Stimulated activated CD4-positive, alpha-beta T cell treated with anti-CD3 and anti-CD28 coated beads, Interleukin-4, amount 100 ng/mL, for 48 hours (primary cell): ENCODE measurements at regions not wholly inside any gene's neighbourhood (a gene's known extent, or its start where the extent isn't known, plus 50 kb on each side); places are given as distances from the start of the nearest gene placed in this dataset.

Experiments used
- DNase-seq, 2 donors: peaks; one replicate each; pipeline ENCODE4 v3.0.0-alpha.2; 2020; ENCODE audit warnings: low read depth in 2 of 2

DNA sequence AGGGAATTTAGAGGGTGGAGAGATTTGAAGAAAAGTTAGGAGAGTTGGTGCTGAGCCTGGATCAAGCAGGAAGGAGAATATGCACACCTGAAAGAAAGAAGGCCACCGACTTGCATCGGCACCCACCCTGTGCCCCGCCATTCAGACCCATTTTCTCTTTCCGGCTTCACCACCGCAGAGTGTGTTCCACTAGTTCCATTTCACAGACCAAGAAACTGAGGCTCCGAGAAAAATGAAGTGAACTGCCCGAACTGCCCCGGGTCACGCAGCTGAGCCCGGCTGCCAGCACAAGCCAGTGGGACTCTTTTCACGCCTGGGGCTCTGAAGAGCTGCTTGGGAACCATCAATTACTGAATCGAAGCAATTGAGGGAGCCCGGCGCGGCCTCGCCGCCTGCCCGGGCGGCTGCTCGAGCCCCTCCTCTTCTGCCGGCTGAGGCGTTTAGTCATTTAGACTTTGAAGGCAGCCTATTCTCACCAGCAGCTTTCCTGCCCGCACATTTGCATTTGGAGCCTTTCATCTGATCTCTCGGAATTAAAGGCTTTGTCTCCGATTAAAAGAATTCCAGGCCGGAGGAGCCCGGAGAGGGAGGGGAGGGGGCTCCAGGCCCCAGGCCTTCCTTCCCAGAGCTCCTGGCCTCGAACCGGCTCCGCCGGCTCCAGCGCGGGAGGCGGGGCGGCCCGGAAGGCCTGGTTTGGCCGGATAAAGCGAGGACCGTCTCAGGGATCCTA is 140.2 kb upstream of the PJA1 start:
- DNase-seq: no peak

DNA sequence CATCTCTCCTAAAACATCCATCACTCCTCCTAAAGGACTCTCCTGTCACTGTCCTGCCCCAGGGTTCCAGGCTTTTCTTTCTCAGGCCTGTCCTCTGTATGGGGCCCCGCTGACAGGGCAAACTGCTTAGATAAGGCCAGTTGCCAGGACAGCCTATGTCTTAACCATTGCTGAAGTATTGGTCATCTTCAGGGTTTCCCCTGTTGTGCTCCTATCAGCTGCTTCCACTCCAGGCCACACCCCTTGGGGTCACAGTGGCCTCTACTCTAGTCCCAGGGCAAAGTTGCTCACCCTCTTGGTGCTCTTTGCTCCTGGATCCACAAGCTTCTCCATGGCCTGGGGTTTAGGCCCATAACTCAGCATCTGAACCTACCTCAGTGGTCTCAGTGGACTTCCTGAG is 138.0 kb upstream of the PJA1 start:
- DNase-seq: no peak

DNA sequence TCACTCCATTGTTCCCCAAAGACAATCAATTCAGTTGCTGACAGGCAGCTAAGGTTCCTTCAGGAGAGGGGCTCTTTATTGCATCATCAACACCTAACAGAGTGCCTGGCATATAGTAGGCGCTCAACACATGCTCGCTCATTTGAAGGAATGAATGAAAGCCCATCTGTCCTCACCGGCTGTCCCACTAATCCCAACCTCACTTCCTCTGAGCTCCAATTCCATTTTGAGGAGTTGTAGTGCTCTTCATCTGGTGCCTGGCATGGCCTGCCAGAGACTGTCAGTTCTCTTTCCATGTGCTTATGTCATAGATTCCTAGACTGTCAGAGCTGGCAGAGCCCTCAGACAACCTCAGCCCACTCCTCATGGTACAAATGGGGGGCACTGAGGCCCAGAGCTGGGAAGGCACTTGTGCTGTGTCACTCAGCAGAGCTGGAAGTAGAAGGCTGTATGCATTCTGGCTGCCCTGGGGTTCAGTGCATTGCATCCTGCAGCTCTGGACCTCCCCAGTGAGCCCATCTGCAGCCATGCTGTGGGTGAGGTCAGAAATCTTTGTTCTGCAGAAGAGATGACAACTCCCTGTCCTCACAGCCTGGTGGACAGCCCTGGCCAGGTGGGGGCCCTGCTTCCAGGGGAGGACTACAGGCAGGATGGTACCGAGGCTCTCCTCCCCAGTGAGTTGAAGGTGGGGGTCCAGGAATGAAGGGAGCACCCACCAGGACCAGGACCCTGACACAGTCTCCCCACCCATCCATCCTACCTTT is 134.9 kb upstream of the PJA1 start:
- no peak for DNase-seq

DNA sequence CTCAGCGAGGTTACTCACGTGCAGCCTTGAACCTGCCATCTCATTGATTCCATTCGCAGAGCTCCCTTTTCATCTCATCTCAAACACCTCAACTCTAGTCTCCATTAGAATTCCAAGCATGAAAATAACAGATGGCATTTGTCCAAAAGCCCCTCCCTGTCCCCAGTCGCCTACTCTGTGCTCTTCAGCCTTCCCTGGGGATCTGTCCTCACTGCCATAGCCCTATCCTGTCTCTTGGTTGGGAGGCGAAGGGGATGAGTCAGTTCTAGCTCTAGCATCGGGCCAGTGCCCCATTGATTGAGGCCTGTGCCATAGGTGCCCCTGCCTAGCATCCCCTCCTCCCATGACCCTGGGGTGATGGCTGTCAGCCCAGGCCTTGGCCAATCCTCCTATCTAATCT is 134.0 kb upstream of the PJA1 start:
- no peak for DNase-seq

DNA sequence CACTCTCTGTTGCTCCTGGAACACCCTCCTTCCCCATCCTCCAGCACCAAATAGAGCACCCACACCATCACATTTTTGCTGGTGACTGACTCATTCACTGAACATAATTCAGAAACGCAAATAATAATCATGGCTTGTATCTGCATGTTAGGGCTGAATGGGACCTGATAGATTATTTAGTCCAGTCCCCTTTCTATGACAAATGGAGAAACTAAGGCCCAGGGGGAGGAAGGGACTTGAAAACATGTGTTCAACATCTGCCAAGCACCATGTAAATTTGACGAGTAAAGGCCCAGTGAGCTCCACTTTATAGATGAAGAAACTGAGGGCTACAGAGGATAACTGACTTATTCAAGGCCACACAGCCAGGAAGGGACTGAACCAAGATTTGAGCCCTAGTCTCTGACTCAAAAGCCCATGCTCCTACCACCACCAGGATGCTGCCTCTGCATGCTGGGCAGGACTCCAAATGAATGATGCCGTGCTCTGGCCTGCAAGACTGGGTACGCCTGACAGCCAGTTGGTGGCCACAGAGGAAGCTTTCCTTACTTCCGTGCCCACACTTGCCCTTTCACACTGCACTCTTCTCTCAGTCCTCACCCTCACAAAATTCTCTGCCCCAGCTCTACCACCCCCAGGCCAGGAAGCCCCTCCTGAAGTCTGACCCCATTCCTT is 133.3 kb upstream of the PJA1 start:
- no peak for DNase-seq

DNA sequence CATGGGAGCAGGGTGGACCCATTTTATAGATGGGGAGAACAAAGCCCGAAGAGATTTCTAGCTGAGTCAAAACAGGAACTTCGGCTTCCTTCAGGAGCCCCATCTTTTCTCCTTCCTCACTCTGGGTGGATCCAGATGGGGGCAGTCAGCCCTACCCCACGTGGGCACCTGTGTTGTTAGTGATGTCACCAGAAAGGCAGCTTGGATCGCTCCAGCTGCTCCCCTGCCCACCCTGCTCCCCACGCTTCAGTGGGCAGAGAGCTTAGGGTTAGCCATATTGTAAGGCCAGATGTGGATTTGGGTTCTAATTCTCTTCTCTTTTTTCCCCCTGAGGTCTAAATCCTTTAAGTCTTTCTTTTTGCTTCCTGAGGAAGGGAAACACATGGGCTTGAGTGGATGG is 132.3 kb upstream of the PJA1 start:
- no peak for DNase-seq

DNA sequence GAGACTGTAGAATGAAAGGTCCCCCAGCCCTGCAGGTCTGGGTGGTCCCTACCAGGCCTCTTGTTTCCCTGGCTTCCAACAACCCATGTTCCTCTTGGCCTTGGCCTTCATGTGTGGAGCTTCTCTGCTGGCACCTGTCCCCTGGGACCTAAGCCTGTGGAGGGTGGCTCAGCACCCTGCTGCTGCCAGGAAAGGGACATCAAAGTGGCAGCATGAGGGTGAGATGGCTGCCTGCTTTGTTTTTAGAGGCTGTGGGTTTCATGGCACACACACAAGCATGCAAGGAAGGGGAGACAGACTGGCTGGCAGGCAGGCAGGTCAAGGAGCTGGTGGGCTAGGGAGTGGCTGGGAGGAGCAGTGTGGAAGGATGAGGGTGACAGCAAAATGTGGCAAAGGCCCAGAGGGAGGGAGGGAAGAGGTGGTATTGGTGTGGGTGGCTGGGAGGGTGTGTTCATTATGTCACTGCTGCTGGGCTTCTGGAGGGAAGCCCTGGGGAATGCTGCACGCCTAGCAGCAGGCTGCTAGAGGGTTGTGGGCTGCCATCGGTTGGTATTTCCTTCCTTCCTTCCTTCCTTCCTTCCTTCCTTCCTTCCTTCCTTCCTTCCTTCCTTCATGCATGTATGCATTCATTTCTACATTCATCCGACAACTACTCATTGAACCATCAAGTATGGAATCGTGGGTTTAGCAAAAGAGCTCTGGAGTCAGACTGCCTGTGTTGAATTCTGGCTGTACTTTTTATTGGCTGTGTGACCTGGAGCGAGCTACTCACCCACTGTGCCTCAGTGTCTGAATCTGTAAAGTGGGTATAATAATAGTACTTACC is 128.7 kb upstream of the PJA1 start:
- no peak for DNase-seq

DNA sequence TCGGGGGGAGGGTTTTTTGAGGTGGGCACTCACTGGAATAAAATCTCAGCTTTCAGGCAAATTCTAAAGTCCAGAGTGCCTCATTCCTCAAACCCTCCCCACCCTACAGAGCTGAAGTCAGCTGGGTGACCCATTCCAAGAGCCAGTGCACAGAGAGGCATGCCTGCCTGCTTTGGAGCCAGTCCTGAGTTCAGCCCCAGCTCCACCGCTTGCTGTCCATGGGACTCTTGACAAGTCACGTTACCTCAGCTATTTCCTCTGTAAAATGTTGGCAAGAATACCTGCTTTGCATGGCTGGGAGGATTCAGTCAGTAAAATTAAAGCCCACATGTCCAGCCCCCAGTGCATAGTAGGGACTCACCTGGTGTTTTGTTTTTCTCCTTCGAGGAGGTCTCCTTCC is 125.9 kb upstream of the PJA1 start:
- no peak for DNase-seq

DNA sequence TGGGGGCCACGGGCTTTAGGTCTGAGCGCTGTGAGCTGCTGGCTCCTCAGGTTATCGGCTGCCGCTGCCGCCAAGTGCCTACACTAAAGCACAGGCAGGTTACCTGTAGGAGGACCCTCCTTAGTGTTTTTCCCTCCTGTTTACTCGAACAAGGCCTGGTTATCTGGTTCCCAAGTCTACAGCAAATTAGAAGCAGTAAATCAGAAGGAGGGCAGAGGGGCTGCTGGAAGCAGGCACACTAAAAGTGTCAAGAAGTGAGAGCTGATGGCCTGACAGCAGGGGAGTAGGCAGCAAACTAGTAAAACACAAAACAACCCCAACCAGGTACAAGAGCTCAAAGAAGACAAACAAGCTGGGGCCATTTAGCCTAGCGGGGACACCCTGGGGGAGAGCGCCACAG is 125.0 kb upstream of the PJA1 start:
- DNase-seq: no peak

DNA sequence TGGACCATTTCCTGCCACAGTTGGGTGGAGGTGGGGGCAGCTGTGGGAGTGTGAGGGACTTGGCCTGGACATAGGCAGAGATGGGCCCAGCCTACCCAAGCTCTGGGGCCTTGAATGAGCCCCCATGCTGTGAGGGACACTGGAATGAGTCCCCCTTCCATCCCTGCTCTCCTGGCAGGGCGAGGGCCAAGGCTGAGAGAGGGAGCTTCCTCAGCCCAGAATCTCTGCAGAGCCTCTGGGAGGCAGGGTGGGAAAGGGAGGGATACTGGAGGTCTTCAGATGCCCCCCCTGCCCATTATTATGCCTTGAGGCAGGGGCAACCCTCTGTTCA is 124.5 kb upstream of the PJA1 start:
- DNase-seq: no peak

DNA sequence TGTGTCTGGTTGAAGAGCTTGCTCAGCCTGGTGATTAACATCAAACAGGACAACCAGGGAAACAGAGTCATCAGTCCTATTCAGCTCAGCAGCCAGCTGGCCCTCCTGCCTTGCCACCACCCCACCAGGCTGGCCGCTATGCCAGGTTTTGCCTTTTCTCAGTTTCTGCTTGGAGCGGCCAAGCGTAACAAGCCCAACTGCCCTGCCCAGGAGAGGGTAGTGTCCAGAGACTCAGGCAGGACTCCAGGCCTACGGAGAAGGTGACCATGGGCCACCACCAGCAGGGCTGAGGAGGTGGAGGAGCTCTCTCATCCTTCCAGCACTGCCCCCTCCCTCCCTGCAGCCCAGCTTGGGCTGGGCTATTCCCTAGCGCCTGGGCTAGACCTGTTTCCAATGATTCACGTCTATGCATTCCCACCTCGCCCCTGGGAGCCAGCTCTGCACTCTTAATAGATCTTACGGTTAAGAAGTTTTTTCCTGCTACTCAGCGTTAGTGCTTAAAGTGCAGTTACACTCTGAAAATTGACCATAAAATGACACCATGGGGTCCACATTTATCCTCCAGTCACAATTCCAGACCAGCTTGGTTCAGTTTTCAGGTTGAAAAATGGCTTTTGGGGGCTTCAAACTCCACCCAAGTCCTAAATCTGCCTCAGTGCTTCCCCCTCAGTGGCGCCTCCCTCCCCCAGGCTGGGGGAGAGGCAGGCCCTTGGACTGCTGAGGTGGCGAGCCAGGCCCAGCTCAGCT is 124.0 kb upstream of the PJA1 start:
- DNase-seq: no peak

DNA sequence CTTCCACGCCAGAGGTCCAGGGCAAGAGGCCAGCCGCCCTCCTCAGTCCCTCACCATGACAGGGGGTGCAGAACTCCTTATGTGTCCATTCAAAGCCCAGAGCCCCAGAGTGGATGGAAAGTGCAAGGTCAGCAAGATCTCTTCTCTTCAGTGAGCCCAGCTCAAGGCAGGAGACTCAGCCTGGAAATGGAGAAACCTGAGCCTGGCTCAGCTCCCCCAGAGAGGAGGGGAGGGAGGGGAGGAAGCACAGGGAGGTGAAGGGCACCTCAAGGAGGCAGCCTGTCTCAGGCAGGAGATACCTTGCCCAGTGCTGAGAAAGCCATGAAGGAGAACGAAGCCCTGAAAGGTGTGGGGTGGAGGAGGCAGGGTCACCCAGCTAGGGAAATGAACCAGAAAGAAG is 121.8 kb upstream of the PJA1 start:
- no peak for DNase-seq

DNA sequence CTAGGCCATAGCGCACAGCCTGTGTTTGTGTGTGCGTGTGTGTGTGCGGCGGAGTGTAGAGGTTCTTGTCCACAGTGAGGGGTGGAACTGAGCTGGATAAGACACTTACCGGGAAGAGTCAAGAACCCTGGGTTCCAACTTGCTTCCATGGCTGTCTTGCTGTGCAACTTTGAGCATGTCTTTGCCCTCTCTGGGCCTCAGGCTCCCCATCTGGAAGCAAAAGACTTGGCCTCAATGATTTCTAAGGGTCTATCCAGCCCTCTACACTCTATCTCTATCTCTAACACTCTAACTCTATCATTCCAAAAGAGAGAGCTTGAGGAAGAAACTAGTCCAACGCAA is 121.3 kb upstream of the PJA1 start:
- DNase-seq: no peak

DNA sequence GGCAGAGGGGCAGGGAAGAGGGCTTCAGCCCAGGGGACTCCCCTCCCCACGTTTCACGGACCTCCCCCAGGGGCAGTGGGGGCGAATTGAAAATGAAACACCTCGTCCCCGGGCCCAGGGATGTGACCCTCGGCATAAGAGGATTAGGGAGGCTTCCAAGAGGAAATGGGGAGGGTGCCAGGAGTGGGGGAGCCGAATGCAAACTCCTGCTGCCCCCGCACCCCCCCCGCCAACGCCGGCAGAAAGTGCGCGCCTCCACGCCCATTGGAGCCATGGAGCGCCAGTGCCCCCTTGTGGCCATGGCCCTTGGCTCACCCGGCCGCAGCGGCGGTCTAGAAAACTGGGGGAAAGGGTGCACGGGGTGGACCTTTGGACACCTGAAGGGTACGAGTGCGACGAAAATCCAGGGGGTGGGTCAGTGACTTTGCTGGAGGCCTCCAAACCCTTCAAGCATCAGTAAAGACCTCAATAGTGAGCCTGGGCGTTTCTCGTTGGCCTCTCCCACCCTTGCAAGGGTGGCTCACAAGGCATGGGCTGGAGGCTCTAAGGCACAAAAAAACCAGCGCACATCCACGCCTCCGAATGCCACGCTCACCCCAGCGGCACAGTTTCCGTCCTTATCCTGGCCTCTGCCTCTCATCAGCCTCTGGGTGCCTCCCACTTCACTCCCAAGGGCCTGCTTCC is 120.8 kb upstream of the PJA1 start:
- peak; percentile 36 to 54 for DNase-seq

DNA sequence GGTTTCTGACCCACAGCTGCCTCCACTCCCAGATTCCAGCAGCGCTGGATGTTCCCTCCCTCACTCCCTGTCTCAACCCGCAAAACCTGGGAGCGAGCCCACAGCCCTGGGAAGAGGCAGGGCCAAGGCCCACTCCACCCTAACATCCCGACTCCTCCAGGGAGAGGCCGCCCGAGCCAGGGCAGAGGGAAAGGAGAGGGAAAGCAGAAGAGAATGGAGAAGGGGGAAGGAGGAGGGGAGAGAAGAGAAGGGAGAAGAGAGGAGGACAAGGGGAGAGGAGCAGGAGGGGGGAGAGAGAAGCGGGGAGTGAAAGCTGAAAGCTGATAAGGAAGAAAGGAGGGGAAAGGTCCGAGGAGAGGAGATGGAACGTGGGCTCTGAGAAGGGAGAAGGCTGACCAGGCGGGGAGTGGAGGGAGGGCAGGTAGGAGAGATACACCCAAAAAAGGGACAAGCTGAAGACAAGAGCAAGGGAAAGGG is 120.2 kb upstream of the PJA1 start:
- no peak for DNase-seq

DNA sequence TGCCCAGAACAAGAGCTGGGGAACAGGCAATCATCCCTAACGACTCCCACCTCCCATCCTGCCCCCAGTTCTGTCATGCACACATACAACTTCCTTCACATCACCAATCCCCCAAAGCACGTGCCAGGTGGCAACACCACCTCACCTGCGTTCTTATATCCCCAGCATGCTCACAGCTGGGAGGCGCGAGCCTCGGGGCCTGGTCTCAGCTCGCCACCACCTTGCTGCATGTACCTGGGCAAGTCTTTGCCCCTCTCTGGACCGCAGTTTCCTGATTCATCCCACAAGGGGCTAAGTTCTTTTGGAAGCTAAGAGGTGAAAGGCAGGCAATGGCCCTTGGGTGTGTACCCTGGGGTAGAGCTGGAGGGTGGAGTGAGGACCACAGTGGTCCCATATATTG is 119.2 kb upstream of the PJA1 start:
- no peak for DNase-seq

DNA sequence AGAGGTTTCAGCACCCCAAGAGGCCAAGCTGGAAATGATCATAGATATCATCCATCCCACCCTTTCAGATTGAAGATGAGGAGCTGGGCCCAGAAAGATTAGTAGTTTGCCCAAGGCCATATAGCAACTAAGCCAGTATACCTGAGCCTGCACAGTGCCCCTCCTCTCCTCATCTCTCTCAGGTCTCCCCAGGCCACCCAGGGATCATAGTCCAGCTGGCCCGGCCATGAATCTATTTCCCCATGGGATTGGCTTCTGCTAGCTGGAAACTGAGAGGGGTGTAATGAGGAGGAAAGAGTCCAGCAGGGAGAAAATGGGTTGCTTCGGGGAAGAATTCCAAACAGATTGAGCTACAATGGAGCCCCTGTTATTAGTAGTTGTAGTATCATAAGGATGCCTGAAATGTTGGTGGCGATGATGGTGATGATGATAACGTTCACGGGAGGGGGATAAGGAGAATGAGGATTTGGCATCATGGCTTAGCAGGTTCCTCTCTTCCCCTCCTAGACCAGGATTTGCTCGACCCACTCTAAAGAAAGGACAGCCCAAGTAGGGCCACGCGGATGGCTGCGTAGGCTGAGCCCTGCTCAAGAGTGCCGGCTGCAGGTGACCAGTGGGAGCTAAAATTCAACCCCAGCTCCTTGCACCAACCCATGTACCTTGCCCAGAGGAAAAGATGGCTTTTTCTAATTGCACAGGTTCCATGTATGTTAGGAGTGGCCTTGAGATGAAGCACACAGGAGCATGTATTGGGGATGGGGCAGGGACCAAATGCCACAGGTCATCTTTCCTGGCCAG is 117.8 kb upstream of the PJA1 start:
- DNase-seq: no peak

DNA sequence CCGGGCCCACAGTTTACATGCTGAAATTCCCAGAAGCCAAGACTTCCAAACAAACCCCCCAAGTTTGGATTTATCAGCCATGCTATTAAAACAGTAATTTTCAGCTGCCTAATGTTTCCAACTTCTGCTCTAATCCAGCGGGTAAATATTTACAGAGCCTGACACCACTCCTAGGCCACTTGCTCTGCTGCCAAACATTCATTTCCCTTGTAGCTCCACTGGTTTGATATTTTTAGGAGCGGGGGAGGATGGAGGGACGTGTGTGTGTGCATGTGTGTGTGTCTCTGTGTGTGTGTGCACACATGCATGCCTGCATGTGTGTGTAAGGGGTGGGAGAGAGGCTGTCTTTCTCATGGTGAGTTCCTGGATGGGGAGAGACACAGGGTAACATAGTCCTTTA is 115.7 kb upstream of the PJA1 start:
- no peak for DNase-seq

DNA sequence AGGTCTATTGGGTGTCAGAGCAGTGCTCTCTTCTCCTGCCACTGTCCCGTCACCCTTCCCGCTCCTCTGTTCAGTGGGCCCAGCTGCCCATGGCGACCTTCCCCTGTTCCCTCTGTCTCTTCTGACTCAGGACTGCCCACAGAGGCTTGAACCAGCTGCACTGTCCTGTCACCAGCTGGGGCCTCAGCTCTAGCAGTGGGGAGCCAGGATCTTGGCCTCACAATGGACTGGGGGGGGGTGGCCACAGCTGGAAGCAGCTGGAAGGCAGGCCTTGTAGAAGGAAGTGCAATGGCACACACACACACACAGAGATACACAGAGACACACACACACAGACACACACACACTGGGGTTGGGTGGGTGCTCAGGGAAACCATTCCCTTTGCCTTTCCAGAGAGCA is 114.0 kb upstream of the PJA1 start:
- DNase-seq: no peak

DNA sequence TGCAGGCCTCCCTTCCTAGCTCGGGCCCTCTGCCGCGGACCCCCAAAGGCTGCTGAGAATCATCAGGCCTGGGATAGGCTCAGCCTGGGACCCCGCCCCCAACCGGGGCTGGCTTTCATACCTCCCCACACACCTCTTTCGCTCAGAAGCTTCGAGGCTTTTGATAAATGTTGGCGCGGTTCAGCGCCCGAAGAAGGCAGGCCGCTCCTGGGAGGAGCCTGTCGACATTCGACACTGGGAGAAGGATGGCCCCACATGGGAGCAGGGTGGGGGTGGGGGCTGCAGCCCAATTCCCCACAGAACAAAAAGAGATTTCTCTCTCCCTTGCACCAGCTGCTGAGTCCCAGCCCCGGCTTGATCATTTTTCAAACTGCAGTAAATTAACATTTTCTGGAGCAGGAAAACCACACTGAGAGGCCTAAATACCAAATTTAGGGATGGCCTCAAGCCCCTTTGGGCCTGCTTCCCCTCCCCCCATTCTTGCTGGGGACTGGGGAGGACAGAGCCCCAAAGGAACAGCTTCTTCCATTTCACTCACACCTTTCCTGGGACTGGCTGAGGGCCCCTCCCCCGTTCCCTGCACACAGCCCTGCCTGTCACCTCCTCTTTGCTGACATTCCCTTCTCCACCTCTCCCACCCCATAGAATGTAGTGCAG is 112.9 kb upstream of the PJA1 start:
- no peak for DNase-seq
